ENCODE measurements at regions not wholly inside any gene's neighbourhood (a gene's known extent, or its start where the extent isn't known, plus 50 kb on each side); places are given as distances from the start of the nearest gene placed in this dataset.

DNA sequence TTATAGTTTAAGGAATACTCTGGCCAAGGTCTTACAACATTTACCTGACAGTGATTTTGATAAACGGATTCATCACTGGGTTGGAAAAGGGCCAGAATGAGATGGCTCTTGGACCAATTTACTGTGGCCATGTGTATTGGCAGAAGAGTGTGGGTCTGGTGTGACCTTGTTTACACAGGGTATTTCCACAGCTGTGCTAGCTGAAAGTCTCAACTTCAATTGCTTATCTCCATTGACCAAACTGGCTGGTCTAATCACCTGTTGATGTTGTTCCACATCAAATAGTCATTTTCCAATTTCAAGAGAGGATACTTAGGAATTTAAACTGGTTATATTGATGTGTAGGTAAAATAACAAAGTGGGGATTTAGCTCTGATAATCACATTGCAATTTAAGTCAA is 501.6 kb upstream of the MAP3K7 start:
- Histone ChIP-seq H3K4me3 (replicated peaks; ENCODE audit: insufficient read depth, low read length) (no peak overlapping the region), H3K27me3 (ENCODE audit: insufficient read depth, poor library complexity, severe bottlenecking) (no peaks in the 10 kb centered on the region), H3K27ac (replicated peaks) (no peak overlapping the region)
- TF ChIP-seq GABPA (IDR thresholded peaks at IDR 0.05; ENCODE audit: low read depth) (no peak), POLR2AphosphoS5 (IDR thresholded peaks at IDR 0.05; ENCODE audit: low read depth) (no peak), SPI1 (IDR thresholded peaks at IDR 0.05; ENCODE audit: borderline replicate concordance, low read depth) (no peak)
- TF ChIP-seq, protein P1, sequence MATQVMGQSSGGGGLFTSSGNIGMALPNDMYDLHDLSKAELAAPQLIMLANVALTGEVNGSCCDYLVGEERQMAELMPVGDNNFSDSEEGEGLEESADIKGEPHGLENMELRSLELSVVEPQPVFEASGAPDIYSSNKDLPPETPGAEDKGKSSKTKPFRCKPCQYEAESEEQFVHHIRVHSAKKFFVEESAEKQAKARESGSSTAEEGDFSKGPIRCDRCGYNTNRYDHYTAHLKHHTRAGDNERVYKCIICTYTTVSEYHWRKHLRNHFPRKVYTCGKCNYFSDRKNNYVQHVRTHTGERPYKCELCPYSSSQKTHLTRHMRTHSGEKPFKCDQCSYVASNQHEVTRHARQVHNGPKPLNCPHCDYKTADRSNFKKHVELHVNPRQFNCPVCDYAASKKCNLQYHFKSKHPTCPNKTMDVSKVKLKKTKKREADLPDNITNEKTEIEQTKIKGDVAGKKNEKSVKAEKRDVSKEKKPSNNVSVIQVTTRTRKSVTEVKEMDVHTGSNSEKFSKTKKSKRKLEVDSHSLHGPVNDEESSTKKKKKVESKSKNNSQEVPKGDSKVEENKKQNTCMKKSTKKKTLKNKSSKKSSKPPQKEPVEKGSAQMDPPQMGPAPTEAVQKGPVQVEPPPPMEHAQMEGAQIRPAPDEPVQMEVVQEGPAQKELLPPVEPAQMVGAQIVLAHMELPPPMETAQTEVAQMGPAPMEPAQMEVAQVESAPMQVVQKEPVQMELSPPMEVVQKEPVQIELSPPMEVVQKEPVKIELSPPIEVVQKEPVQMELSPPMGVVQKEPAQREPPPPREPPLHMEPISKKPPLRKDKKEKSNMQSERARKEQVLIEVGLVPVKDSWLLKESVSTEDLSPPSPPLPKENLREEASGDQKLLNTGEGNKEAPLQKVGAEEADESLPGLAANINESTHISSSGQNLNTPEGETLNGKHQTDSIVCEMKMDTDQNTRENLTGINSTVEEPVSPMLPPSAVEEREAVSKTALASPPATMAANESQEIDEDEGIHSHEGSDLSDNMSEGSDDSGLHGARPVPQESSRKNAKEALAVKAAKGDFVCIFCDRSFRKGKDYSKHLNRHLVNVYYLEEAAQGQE (IDR thresholded peaks at IDR 0.05; ENCODE audit: insufficient replicate concordance, low read depth), result no peak
- TF ChIP-seq, protein P2, sequence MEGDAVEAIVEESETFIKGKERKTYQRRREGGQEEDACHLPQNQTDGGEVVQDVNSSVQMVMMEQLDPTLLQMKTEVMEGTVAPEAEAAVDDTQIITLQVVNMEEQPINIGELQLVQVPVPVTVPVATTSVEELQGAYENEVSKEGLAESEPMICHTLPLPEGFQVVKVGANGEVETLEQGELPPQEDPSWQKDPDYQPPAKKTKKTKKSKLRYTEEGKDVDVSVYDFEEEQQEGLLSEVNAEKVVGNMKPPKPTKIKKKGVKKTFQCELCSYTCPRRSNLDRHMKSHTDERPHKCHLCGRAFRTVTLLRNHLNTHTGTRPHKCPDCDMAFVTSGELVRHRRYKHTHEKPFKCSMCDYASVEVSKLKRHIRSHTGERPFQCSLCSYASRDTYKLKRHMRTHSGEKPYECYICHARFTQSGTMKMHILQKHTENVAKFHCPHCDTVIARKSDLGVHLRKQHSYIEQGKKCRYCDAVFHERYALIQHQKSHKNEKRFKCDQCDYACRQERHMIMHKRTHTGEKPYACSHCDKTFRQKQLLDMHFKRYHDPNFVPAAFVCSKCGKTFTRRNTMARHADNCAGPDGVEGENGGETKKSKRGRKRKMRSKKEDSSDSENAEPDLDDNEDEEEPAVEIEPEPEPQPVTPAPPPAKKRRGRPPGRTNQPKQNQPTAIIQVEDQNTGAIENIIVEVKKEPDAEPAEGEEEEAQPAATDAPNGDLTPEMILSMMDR (IDR thresholded peaks at IDR 0.05; ENCODE audit: insufficient read depth, low read length), result no peak
- DNase-seq (ENCODE audit: low read depth in 1 of 2, low spot score in 1 of 2), result no peak

DNA sequence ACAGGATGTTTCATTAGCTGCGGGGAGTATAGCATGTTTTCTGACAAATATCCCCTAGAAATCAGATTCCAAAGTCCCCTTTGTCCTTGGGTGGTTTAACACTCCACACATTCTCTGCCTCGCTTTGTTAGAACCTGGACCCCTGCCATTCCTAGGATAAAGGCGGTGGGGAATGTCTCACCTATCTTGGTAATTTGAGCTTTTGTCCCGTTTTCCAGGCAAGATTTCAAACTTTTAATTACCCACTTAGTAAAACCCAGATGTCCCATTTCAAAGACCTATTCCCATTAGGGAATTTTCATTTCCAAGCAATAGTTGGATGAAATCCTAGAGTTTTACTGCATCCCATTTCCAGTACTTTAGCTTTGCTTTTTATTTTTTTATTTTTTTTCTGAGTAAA is 501.0 kb upstream of the MAP3K7 start:
- Histone ChIP-seq H3K27ac (replicated peaks) (no peak overlapping the region), H3K4me3 (replicated peaks; ENCODE audit: insufficient read depth, low read length) (no peak overlapping the region), H3K27me3 (ENCODE audit: insufficient read depth, poor library complexity, severe bottlenecking) (no peaks in the 10 kb centered on the region)
- DNase-seq (ENCODE audit: low read depth in 1 of 2, low spot score in 1 of 2), result no peak
- TF ChIP-seq, protein P2 (IDR thresholded peaks at IDR 0.05; ENCODE audit: insufficient read depth, low read length), result no peak
- TF ChIP-seq SPI1 (IDR thresholded peaks at IDR 0.05; ENCODE audit: borderline replicate concordance, low read depth), result no peak
- TF ChIP-seq, protein P1 (IDR thresholded peaks at IDR 0.05; ENCODE audit: insufficient replicate concordance, low read depth), result no peak
- no peak for TF ChIP-seq POLR2AphosphoS5 (IDR thresholded peaks at IDR 0.05; ENCODE audit: low read depth)
- no peak for TF ChIP-seq GABPA (IDR thresholded peaks at IDR 0.05; ENCODE audit: low read depth)

DNA sequence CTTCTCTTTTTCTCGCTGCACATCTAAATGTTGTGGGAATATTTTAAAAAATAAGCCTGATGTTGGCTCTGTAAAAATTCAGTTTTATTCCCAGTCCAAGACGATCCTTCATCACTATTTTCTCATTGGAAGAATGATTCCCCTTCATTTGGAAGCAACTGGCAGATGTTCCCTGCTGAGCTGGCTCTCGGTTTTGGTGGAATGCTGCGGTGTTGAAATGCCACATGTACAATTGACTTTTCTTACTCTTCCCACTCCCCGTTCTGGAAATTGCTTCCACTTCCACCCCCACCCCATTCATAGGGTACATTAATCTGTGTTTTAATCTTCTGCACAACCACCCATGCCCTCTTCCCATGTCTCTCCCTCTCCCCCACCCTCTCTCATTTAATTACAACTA is 496.3 kb upstream of the MAP3K7 start:
- Histone ChIP-seq H3K4me3 (replicated peaks; ENCODE audit: insufficient read depth, low read length) (no peak overlapping the region), H3K27me3 (ENCODE audit: insufficient read depth, poor library complexity, severe bottlenecking) (no peaks in the 10 kb centered on the region), H3K27ac (replicated peaks) (no peak overlapping the region)
- TF ChIP-seq POLR2AphosphoS5 (IDR thresholded peaks at IDR 0.05; ENCODE audit: low read depth) (no peak), SPI1 (IDR thresholded peaks at IDR 0.05; ENCODE audit: borderline replicate concordance, low read depth) (no peak), GABPA (IDR thresholded peaks at IDR 0.05; ENCODE audit: low read depth) (no peak)
- TF ChIP-seq, protein P2 (IDR thresholded peaks at IDR 0.05; ENCODE audit: insufficient read depth, low read length), result no peak
- TF ChIP-seq, protein P1 (IDR thresholded peaks at IDR 0.05; ENCODE audit: insufficient replicate concordance, low read depth), result no peak
- DNase-seq (ENCODE audit: low read depth in 1 of 2, low spot score in 1 of 2), result no peak
